Trophoblast cell (in vitro differentiated cells and primary cell): ENCODE measurements at regions not wholly inside any gene's neighbourhood (a gene's known extent, or its start where the extent isn't known, plus 50 kb on each side); places are given as distances from the start of the nearest gene placed in this dataset.

ENCODE experiments used
- DNase-seq, 2 donors: peaks; one replicate each; pipeline ENCODE4 v3.0.0-alpha.2; 2016
- H2AFZ ChIP-seq: 2 replicates; pipeline ENCODE4 v1.6.1; 2013; ENCODE audit warnings: low read length, moderate library complexity, mild to moderate bottlenecking; ENCODE audit not compliant: insufficient read depth, poor library complexity
- H2AK5ac ChIP-seq: 2 replicates; pipeline ENCODE4 v1.6.1; 2013; ENCODE audit warnings: mild to moderate bottlenecking, low read length
- H2BK120ac ChIP-seq: 2 replicates; pipeline ENCODE4 v1.6.1; 2013; ENCODE audit warnings: low read length, mild to moderate bottlenecking, moderate library complexity; ENCODE audit not compliant: insufficient read depth, poor library complexity
- H2BK12ac ChIP-seq: 2 replicates; pipeline ENCODE4 v1.6.1; 2013; ENCODE audit warnings: mild to moderate bottlenecking, low read length, moderate library complexity
- H2BK5ac ChIP-seq: 2 replicates; pipeline ENCODE4 v1.6.1; 2013; ENCODE audit warnings: low read length, low read depth, moderate library complexity, mild to moderate bottlenecking; ENCODE audit not compliant: poor library complexity
- H3K14ac ChIP-seq: 2 replicates; pipeline ENCODE4 v1.6.1; 2013; ENCODE audit warnings: mild to moderate bottlenecking, low read length
- H3K18ac ChIP-seq: 2 replicates; pipeline ENCODE4 v1.6.1; 2013; ENCODE audit warnings: mild to moderate bottlenecking, low read length
- H3K23ac ChIP-seq: 2 replicates; pipeline ENCODE4 v1.6.1; 2013; ENCODE audit warnings: low read length
- H3K27ac ChIP-seq: 2 replicates; pipeline ENCODE4 v1.5.1; 2013; ENCODE audit warnings: low read depth, mild to moderate bottlenecking, inconsistent platforms, low read length, moderate library complexity
- H3K27me3 ChIP-seq: 2 replicates; pipeline ENCODE4 v1.6.1; 2013; ENCODE audit warnings: inconsistent platforms, mild to moderate bottlenecking, low read length, moderate library complexity; ENCODE audit not compliant: insufficient read depth
- H3K36me3 ChIP-seq, 2 experiments: 1 replicate in 1 of 2; 2 replicates in 1 of 2; pipeline ENCODE4 v1.6.1; 2013; ENCODE audit warnings: low read length in 2 of 2, mild to moderate bottlenecking in 2 of 2, moderate library complexity in 1 of 2; ENCODE audit not compliant: insufficient read depth in 2 of 2, control insufficient read depth in 1 of 2
- H3K4ac ChIP-seq: 2 replicates; pipeline ENCODE4 v1.6.1; 2013; ENCODE audit warnings: low read depth, mild to moderate bottlenecking, low read length, moderate library complexity
- H3K4me1 ChIP-seq, 2 experiments: 1 replicate in 1 of 2; 2 replicates in 1 of 2; pipeline ENCODE4 v1.6.1; 2013; ENCODE audit warnings: low read length in 2 of 2, mild to moderate bottlenecking in 2 of 2, moderate library complexity in 1 of 2; ENCODE audit not compliant: insufficient read depth in 2 of 2, control insufficient read depth in 1 of 2
- H3K4me2 ChIP-seq: 2 replicates; pipeline ENCODE4 v1.6.1; 2013; ENCODE audit warnings: inconsistent platforms, mild to moderate bottlenecking, low read length, moderate library complexity
- H3K4me3 ChIP-seq: 2 replicates; pipeline ENCODE4 v1.5.1; 2013; ENCODE audit warnings: mild to moderate bottlenecking, low read depth, low read length, inconsistent platforms
- H3K79me1 ChIP-seq: one replicate; pipeline ENCODE4 v1.6.1; 2013; ENCODE audit warnings: low read length
- H3K79me2 ChIP-seq: 2 replicates; pipeline ENCODE4 v1.6.1; 2013; ENCODE audit warnings: low read length, mild to moderate bottlenecking; ENCODE audit not compliant: control insufficient read depth, insufficient read depth, poor library complexity
- H3K9ac ChIP-seq: 2 replicates; pipeline ENCODE4 v1.6.1; 2013; ENCODE audit warnings: mild to moderate bottlenecking, low read length
- H3K9me3 ChIP-seq: 2 replicates; pipeline ENCODE4 v1.6.1; 2013; ENCODE audit warnings: low read depth, mild to moderate bottlenecking, control low read depth, inconsistent platforms, low read length; ENCODE audit not compliant: insufficient read depth
- H4K12ac ChIP-seq: 2 replicates; pipeline ENCODE4 v1.6.1; 2013; ENCODE audit warnings: low read depth, mild to moderate bottlenecking, low read length, moderate library complexity
- H4K8ac ChIP-seq: 2 replicates; pipeline ENCODE4 v1.6.1; 2013; ENCODE audit warnings: low read depth, mild to moderate bottlenecking, low read length, moderate library complexity
- H4K91ac ChIP-seq: one replicate; pipeline ENCODE4 v1.6.1; 2013; ENCODE audit warnings: low read depth, mild to moderate bottlenecking, low read length, moderate library complexity
- WGBS: extraction: QIAGEN DNeasy Blood & Tissue Kit; methylation state at CpG from one replicate; pipeline ENCODE4 v1.1.7; 2013; ENCODE audit warnings: missing lambda C conversion rate; ENCODE audit not compliant: insufficient read length, insufficient coverage; ENCODE audit errors: extremely low coverage; 5-methylcytosine and 5-hydroxymethylcytosine counted together

DNA sequence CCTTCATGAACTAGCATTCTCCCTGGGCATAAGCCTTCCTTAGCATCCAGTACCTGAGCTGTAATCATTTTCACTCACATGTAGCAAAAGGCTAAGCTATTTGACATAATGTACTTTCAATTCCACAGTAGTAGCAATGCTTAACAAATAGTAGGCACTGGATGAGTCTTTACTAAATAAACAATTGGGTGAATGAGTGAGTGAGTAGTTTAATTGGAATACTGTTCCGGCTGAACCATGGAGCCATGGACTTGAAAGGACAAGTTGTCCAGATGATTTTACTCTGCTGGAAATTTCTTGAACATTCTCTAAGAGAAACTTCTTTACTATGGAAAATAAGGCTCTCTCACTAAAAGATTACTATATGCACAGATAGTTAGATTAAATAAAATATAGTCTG, 159.3 kb downstream of the FAM47B start:
- no peak overlapping the region for H4K91ac ChIP-seq
- no peak overlapping the region for H2AFZ ChIP-seq
- H3K9ac ChIP-seq: no peak overlapping the region
- H3K4ac ChIP-seq: no peak overlapping the region
- H3K27ac ChIP-seq: no peak overlapping the region
- H3K4me2 ChIP-seq: no peak overlapping the region
- no peak overlapping the region for H3K23ac ChIP-seq
- no peaks in the 10 kb centered on the region for H3K79me2 ChIP-seq
- no peaks in the 10 kb centered on the region for H3K36me3 ChIP-seq
- no CpG with 5 or more reads among the region's 1 CpG for WGBS
- H4K12ac ChIP-seq: no peak overlapping the region
- H3K4me1 ChIP-seq: no peaks in the 10 kb centered on the region
- H2AK5ac ChIP-seq: no peak overlapping the region
- no peak overlapping the region for H4K8ac ChIP-seq
- H2BK120ac ChIP-seq: no peak overlapping the region
- no peak overlapping the region for H2BK12ac ChIP-seq
- H2BK5ac ChIP-seq: no peak overlapping the region
- H3K14ac ChIP-seq: no peak overlapping the region
- no peak overlapping the region for H3K18ac ChIP-seq
- H3K79me1 ChIP-seq: no peaks in the 10 kb centered on the region
- no peak overlapping the region for H3K4me3 ChIP-seq
- no peaks in the 10 kb centered on the region for H3K9me3 ChIP-seq
- DNase-seq: no peak
- no peaks in the 10 kb centered on the region for H3K27me3 ChIP-seq

- Histone ChIP-seq H2AK5ac (no peak overlapping the region), H3K4me1 (no peaks in the 10 kb centered on the region), H3K27me3 (no peaks in the 10 kb centered on the region), H3K14ac (no peak overlapping the region), H2BK5ac (no peak overlapping the region), H4K91ac (no peak overlapping the region), H3K79me1 (no peaks in the 10 kb centered on the region), H2BK120ac (no peak overlapping the region), H3K79me2 (no peaks in the 10 kb centered on the region), H3K9me3 (no peaks in the 10 kb centered on the region), H3K4me3 (no peak overlapping the region), H3K23ac (no peak overlapping the region), H3K4me2 (no peak overlapping the region), H3K18ac (no peak overlapping the region), H2AFZ (no peak overlapping the region), H3K4ac (no peak overlapping the region), H3K27ac (no peak overlapping the region), H2BK12ac (no peak overlapping the region), H3K9ac (no peak overlapping the region), H4K12ac (no peak overlapping the region), H4K8ac (no peak overlapping the region), H3K36me3 (no peaks in the 10 kb centered on the region)
- no CpG with 5 or more reads among the region's 3 CpGs for WGBS
- no peak for DNase-seq
Measured at GRCh38 chrX:35104626-35105025, 162.0 kb downstream of the FAM47B start.

DNA sequence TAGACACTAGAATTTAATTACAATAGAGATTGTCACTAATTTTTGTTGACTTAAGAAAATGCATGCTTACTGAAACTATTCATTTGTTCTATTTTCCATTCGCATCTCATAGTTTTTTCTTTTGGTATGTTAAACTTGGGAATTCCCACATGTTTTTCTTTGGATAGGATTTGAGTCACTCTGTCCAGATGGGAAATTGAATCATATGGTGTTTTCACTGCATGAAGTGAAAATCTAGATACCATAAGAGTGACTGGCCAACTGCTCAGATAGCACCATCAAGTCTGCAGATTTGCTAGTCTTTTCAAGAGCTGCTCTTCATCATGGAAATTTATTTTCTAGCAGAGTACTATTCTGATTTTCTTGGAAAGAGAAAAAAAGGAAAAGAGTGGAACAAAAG, 172.6 kb downstream of the FAM47B start:
- Histone ChIP-seq H3K14ac (no peak overlapping the region), H3K27me3 (no peaks in the 10 kb centered on the region), H2BK12ac (no peak overlapping the region), H3K9ac (no peak overlapping the region), H3K9me3 (no peaks in the 10 kb centered on the region), H4K91ac (no peak overlapping the region), H4K12ac (no peak overlapping the region), H2BK5ac (no peak overlapping the region), H3K36me3 (no peaks in the 10 kb centered on the region), H2AFZ (no peak overlapping the region), H3K79me2 (no peaks in the 10 kb centered on the region), H3K4ac (no peak overlapping the region), H3K79me1 (no peaks in the 10 kb centered on the region), H4K8ac (no peak overlapping the region), H3K23ac (no peak overlapping the region), H3K4me1 (no peaks in the 10 kb centered on the region), H3K4me3 (no peak overlapping the region), H2AK5ac (no peak overlapping the region), H3K27ac (no peak overlapping the region), H2BK120ac (no peak overlapping the region), H3K18ac (no peak overlapping the region), H3K4me2 (no peak overlapping the region)
- WGBS: no CpG with 5 or more reads among the region's 1 CpG
- DNase-seq: no peak

DNA sequence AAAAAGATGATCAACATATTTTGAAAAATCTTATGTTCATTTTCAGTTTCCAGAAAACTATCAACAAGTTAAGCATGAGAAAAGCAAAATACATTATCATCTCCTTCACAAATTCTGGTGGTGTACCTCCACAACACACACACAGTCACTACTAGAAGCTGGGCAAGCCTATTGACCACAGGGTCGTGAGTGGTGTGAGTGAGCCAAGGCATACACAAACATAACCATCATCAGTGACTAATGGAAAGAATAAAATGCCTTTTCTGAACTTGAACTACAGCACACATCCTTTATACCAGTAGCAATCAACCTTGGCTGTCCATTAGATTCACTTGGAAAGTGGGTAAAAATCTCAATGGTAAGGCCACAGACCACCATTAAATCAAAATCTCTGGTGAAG, 180.2 kb downstream of the FAM47B start:
- Histone ChIP-seq H3K23ac (no peak overlapping the region), H3K79me1 (no peaks in the 10 kb centered on the region), H4K8ac (no peak overlapping the region), H3K27me3 (no peaks in the 10 kb centered on the region), H3K9me3 (no peaks in the 10 kb centered on the region), H3K4ac (no peak overlapping the region), H3K14ac (no peak overlapping the region), H2BK120ac (no peak overlapping the region), H2AK5ac (no peak overlapping the region), H3K4me2 (no peak overlapping the region), H2AFZ (no peak overlapping the region), H3K27ac (no peak overlapping the region), H3K18ac (no peak overlapping the region), H2BK12ac (no peak overlapping the region), H2BK5ac (no peak overlapping the region), H3K4me1 (no peaks in the 10 kb centered on the region), H3K9ac (no peak overlapping the region), H4K91ac (no peak overlapping the region), H3K79me2 (no peaks in the 10 kb centered on the region), H3K4me3 (no peak overlapping the region), H3K36me3 (no peaks in the 10 kb centered on the region), H4K12ac (no peak overlapping the region)
- no CpG with 5 or more reads among the region's 1 CpG for WGBS
- DNase-seq: no peak
